Caco-2 (cell line): ENCODE measurements at regions not wholly inside any gene's neighbourhood (a gene's known extent, or its start where the extent isn't known, plus 50 kb on each side); places are given as distances from the start of the nearest gene placed in this dataset.

Experiments
- BruUV-seq: library from RNA; stranded (reverse); fragments of 400-500 nt; replicated peaks from 2 replicates; lab custom pipeline; 2021; lab: Mats Ljungman, UMichigan
- CTCF ChIA-PET: fragments of 300-600 bp; sonication (Branson Sonifier 250); formaldehyde crosslinking; loops from one replicate; lab custom pipeline; 2022; ENCODE audit warnings: antibody characterized with exemption; lab: Charles Lee
- POLR2A ChIA-PET: fragments of 300-600 bp; sonication (Branson Sonifier 250); formaldehyde crosslinking; loops from one replicate; lab custom pipeline; 2022; ENCODE audit warnings: antibody characterized with exemption; lab: Charles Lee
- DNase-seq, 2 experiments: peaks; one replicate each; pipeline versions ENCODE4 v3.0.0 to v3.0.0-alpha.2; 2020 to 2022
- H3K27me3 ChIP-seq: replicated peaks from 2 replicates; pipeline ENCODE4 v1.6.0; 2011; ENCODE audit warnings: low read length; ENCODE audit not compliant: control insufficient read depth, insufficient read depth
- H3K36me3 ChIP-seq: 2 replicates; pipeline ENCODE4 v1.5.1; 2011; ENCODE audit warnings: low read length; ENCODE audit not compliant: control insufficient read depth, insufficient read depth
- H3K4me1 ChIP-seq: fragments of 250-450 bp; sonication (Bioruptor Pico); 2 replicates; pipeline ENCODE4 v1.5.1; 2020; ENCODE audit warnings: mild to moderate bottlenecking
- H3K4me3 ChIP-seq: 2 replicates; pipeline ENCODE4 v1.5.1; 2011; ENCODE audit warnings: low read depth, mild to moderate bottlenecking, control low read depth, low read length
- H3K9me3 ChIP-seq: fragments of 250-450 bp; sonication (Bioruptor Pico); 2 replicates; pipeline ENCODE4 v1.5.1; 2020; ENCODE audit warnings: mild to moderate bottlenecking, moderate library complexity
- H3K27ac Mint-ChIP-seq: one replicate; pipeline ENCODE4 v1.8.0; 2022; ENCODE audit warnings: mixed read lengths; ENCODE audit not compliant: unreplicated experiment
- H3K27me3 Mint-ChIP-seq: one replicate; pipeline ENCODE4 v1.8.0; 2022; ENCODE audit warnings: mixed read lengths; ENCODE audit not compliant: insufficient read depth, unreplicated experiment
- H3K36me3 Mint-ChIP-seq: one replicate; pipeline ENCODE4 v1.8.0; 2022; ENCODE audit warnings: mild to moderate bottlenecking, mixed read lengths; ENCODE audit not compliant: insufficient read depth, unreplicated experiment
- H3K4me1 Mint-ChIP-seq: one replicate; pipeline ENCODE4 v1.8.0; 2022; ENCODE audit warnings: low read depth, mixed read lengths; ENCODE audit not compliant: unreplicated experiment
- H3K4me3 Mint-ChIP-seq: one replicate; pipeline ENCODE4 v1.8.0; 2022; ENCODE audit warnings: mild to moderate bottlenecking, moderate library complexity, mixed read lengths; ENCODE audit not compliant: unreplicated experiment
- H3K9me3 Mint-ChIP-seq: one replicate; pipeline ENCODE4 v1.8.0; 2022; ENCODE audit warnings: mixed read lengths; ENCODE audit not compliant: unreplicated experiment
- intact Hi-C: fragments of 100-400 bp; cut with micrococcal nuclease; formaldehyde crosslinking; loops from one replicate; pipeline ENCODE4 v1.10.0; 2022; ENCODE audit not compliant: unreplicated experiment
- TF ChIP-seq, protein P1 (sequence below), 2 experiments: fragments of 200-600 bp in 1 of 2; IDR thresholded peaks; 1 replicate in 1 of 2; 2 replicates in 1 of 2; pipeline versions ENCODE4 v1.5.1 to v1.8.0; 2011 to 2022; ENCODE audit warnings: antibody characterized with exemption in 1 of 2, control low read depth in 1 of 2, inconsistent platforms in 1 of 2, low read depth in 1 of 2, low read length in 1 of 2, mild to moderate bottlenecking in 1 of 2, moderate library complexity in 1 of 2; ENCODE audit not compliant: insufficient read depth in 1 of 2, severe bottlenecking in 1 of 2, unreplicated experiment in 1 of 2

- Mint-ChIP-seq H3K9me3 (no peaks in the 10 kb centered on the region), H3K4me3 (no peak overlapping the region), H3K4me1 (no peaks in the 10 kb centered on the region), H3K27ac (no peak overlapping the region), H3K36me3 (no peaks in the 10 kb centered on the region), H3K27me3 (peaks cover 10% of the 10 kb centered on the region)
- intact Hi-C loops, result no loop called here
- ChIA-PET CTCF (interaction anchor here (1.0 kb wide), 1 partner anchor 126 kb away, joined by 3 read pairs; no protein-coding TSS in a partner anchor), POLR2A (no interaction called here)
- no peaks in the 10 kb centered on the region for H3K36me3 ChIP-seq
- no TSS peak for BruUV-seq
- H3K9me3 ChIP-seq, result no peaks in the 10 kb centered on the region
- no peaks in the 10 kb centered on the region for H3K27me3 ChIP-seq
- no peaks in the 10 kb centered on the region for H3K4me1 ChIP-seq
- TF ChIP-seq, protein P1, sequence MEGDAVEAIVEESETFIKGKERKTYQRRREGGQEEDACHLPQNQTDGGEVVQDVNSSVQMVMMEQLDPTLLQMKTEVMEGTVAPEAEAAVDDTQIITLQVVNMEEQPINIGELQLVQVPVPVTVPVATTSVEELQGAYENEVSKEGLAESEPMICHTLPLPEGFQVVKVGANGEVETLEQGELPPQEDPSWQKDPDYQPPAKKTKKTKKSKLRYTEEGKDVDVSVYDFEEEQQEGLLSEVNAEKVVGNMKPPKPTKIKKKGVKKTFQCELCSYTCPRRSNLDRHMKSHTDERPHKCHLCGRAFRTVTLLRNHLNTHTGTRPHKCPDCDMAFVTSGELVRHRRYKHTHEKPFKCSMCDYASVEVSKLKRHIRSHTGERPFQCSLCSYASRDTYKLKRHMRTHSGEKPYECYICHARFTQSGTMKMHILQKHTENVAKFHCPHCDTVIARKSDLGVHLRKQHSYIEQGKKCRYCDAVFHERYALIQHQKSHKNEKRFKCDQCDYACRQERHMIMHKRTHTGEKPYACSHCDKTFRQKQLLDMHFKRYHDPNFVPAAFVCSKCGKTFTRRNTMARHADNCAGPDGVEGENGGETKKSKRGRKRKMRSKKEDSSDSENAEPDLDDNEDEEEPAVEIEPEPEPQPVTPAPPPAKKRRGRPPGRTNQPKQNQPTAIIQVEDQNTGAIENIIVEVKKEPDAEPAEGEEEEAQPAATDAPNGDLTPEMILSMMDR (IDR thresholded peaks at IDR 0.05; ENCODE audit: insufficient read depth in 1 of 2, low read depth in 1 of 2, low read length in 1 of 2, severe bottlenecking in 1 of 2, unreplicated experiment in 1 of 2), result no peak
- DNase-seq, result no peak
- H3K4me3 ChIP-seq, result no peak overlapping the region
Measured at GRCh38 chr5:152269533-152269932, 135.5 kb downstream of the NMUR2 start.

DNA sequence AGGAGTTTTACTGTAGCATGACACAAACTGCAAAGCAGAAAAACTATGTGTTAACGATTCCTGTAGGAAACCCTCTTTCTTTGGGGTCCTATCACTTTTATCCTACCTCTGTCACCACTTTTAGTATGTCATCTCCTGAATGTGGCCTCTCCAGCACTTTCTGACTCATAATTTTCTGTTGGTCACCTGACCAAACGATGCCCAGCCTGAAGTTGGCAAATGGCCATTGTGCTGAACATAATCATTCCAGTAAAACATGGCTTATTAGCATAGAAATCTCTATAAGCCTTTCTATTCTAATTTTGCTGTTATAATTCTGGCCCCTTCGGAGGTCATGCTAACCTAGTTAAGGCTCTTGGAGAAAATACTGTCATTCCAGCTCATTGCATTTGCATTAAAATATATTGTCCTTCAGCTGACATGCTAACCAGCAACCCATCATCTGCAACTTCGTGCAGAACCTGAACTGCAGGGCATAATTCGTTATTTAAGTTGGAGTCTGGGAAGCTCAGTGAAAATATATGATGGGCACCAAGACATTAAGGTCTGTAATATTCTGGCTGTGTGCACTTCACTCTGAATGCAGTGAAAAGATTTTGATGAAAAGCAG is 140.3 kb downstream of the NMUR2 start:
- CTCF ChIA-PET, result no interaction called here
- no TSS peak for BruUV-seq
- no peaks in the 10 kb centered on the region for H3K27me3 ChIP-seq
- no peak overlapping the region for H3K4me3 ChIP-seq
- intact Hi-C loops, result no loop called here
- H3K27ac Mint-ChIP-seq, result no peak overlapping the region
- H3K27me3 Mint-ChIP-seq, result no peaks in the 10 kb centered on the region
- no peaks in the 10 kb centered on the region for H3K9me3 ChIP-seq
- TF ChIP-seq, protein P1 (IDR thresholded peaks at IDR 0.05; ENCODE audit: insufficient read depth in 1 of 2, low read depth in 1 of 2, low read length in 1 of 2, severe bottlenecking in 1 of 2, unreplicated experiment in 1 of 2), result no peak
- H3K9me3 Mint-ChIP-seq, result no peaks in the 10 kb centered on the region
- no peak for DNase-seq
- no peaks in the 10 kb centered on the region for H3K4me1 ChIP-seq
- H3K36me3 Mint-ChIP-seq, result no peaks in the 10 kb centered on the region
- H3K4me3 Mint-ChIP-seq, result no peak overlapping the region
- no peaks in the 10 kb centered on the region for H3K4me1 Mint-ChIP-seq
- no peaks in the 10 kb centered on the region for H3K36me3 ChIP-seq
- POLR2A ChIA-PET, result no interaction called here

GRCh38 chr5:152262667-152263066 is 142.4 kb downstream of the NMUR2 start:
- Mint-ChIP-seq H3K27ac (no peak overlapping the region), H3K27me3 (no peaks in the 10 kb centered on the region), H3K9me3 (no peaks in the 10 kb centered on the region), H3K4me3 (no peak overlapping the region), H3K4me1 (no peaks in the 10 kb centered on the region), H3K36me3 (no peaks in the 10 kb centered on the region)
- H3K36me3 ChIP-seq, result no peaks in the 10 kb centered on the region
- no TSS peak for BruUV-seq
- H3K27me3 ChIP-seq, result no peaks in the 10 kb centered on the region
- no peak for DNase-seq
- TF ChIP-seq, protein P1 (IDR thresholded peaks at IDR 0.05; ENCODE audit: insufficient read depth in 1 of 2, low read depth in 1 of 2, low read length in 1 of 2, severe bottlenecking in 1 of 2, unreplicated experiment in 1 of 2), result no peak
- CTCF ChIA-PET, result no interaction called here
- intact Hi-C loops, result no loop called here
- H3K9me3 ChIP-seq, result no peaks in the 10 kb centered on the region
- POLR2A ChIA-PET, result no interaction called here
- H3K4me1 ChIP-seq, result no peaks in the 10 kb centered on the region
- H3K4me3 ChIP-seq, result no peak overlapping the region
